HG02759 (cell line): ENCODE measurements at regions not wholly inside any gene's neighbourhood (a gene's known extent, or its start where the extent isn't known, plus 50 kb on each side); places are given as distances from the start of the nearest gene placed in this dataset.

ENCODE experiments used
- ATAC-seq: cut with Tn5 transposase; IDR thresholded peaks from one replicate; pipeline ENCODE4 v1.9.1; 2021; ENCODE audit warnings: mild to moderate bottlenecking, moderate library complexity; ENCODE audit not compliant: unreplicated experiment

DNA sequence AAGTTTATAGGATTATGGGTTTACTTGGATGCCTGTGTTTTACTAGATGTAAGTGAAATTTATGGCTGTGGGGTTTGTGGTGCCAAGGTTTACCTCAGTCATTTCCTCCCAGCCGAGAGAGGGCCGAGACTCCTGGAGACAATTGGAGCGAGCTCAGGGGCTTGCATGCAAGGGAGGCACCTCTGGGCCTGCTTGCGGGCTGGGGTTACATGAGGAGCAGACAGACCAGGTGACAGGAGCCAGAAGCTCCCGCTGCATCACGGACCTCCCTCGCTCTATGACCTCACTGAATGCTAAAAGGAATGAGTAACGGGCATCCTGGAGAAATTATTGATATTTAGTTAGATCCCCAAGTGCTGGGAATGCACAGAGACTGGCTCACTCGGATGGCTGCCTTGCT is 275.2 kb upstream of the KIRREL3 start:
- no peak for ATAC-seq

DNA sequence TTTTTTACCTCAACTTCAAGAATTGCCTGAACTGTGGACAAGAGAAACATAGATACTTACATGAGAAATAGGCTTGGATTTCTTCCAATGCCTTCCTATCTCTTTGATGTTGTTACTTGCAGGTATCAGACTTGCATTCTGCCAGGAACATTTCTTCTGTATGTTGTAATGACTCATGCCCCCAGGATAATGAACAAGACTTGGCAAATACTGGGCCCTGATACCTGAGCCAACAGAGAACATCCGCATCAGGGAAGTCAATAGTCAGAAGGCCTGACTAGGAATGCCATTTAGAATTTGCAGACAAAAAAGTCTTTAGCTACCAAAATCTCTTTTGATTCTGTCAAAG is 273.7 kb upstream of the KIRREL3 start:
- ATAC-seq, result no peak

DNA sequence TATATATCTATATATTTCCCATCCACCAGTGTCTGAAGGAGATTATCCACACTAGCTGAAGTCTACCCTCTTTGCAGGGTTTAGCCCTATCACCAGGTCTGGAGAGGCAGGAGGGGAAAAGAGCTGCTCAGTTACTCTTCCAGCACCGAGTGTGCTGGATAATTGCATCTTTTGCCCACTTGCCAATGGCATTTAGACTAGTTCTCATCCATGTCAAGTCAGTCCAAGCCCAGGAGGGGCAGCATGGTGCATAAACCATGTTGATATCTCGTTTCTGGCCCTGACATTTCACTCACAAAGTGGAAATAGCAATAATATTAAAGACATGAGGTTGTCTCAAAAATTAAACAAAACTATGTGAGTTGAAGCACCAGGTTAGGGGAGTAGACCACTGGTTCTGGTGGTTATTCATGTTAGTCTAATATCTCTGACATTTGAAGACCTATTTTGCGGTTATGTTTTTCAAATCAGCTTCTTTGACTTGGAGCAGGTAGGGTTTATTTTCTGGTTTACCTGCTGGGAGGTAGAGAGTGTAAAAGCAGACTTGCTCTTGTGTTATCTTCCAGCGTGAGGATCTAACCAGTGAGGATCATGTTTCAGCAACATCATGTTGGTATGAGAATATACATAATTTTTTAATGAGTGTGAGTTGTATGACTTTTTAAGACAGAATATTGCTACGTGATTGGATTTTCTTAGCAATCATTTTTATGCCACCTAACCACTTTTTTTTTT is 273.2 kb upstream of the KIRREL3 start:
- no peak for ATAC-seq

DNA sequence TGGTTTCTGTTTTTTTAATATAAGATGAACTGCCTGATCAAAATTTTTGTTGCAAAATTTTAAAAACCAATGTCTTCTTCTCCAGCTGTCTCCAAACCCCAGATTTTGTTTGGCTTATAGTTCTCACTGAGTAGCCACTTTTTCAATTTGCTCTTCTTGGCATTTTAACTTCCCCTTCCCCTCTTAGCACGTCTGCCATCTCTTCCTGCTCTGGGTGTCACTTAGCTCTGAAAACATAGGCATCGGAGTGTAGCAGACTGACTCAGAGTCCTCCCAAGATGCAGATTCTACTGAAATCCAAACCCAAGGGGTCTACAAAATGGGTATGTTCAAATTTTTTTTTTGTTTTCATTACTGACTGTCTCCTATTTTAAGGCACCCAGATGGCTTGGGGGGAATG is 270.3 kb upstream of the KIRREL3 start:
- ATAC-seq, result no peak

DNA sequence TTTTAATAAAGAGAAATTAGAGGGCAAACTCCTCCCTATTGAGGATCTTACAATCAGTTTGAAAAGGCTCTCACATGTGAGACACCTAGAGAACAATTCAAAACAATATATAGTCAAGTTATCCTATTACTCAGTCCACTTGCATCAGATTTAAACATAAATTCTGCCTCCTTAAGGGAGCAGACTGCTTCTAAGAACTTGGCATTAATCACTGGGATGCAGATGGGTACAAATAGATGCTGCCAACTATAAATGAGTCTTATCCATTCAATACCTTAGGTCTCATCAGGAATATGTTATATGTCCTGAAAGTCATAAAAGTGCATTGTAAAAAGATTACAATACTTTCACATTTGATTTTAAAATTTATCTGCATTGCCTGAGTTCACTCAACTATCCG is 269.3 kb upstream of the KIRREL3 start:
- no peak for ATAC-seq

DNA sequence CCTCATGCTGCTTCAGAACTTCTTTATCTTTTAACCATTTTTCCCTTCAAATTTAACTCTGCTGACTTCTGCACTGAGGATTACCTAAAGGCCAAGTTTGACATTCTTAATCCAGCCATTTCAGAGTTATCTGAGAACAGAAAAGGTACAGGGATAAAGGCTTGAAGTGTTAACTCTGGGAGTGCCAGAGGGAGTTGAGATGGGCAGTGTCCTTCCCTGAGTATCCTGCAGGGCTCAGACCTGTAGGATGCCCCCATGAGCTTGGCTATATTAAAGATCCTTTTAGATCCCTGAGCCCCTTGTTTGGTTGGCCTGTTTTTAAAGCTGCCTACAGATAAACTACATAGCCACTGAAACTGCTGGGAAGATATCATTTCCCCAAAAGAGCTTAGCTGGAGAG is 268.4 kb upstream of the KIRREL3 start:
- no peak for ATAC-seq

DNA sequence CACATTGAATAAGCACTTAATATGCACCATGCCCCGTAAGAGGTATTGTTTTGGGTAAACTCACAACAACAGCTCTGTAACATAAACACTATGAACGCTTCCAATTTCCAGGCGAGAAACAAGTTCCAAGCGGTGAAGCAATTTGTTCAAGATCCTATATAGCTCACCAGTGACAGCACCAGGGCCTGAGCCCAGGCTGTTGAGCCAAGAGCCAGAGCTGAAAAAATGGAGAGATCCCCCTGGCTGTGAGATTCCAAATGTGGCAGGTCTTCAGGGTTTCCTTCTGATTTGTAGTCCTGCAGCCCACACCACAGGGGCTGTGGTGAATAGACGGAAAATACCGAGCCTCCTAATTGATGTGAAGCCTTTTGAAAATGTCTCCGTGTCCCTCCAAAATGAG is 268.0 kb upstream of the KIRREL3 start:
- ATAC-seq, result no peak

DNA sequence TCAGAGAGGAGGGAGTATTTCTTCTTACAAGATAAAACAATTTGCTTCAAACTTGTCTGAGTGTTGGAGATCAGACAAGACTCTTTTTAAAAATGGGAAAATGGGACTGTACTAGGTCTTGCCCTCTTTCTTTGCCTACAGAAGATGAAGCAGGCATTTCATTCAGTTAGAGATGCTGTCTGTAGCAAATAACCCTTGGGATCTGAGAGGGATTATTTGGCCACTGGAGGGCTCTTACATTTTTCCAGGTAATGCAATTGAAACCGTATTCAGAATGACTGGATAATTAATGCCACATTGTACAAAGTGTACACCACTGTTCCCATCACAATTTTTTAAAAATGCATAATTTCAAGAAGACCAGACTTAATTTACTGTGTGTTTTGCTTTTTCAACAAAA is 258.5 kb upstream of the KIRREL3 start:
- ATAC-seq, result no peak

DNA sequence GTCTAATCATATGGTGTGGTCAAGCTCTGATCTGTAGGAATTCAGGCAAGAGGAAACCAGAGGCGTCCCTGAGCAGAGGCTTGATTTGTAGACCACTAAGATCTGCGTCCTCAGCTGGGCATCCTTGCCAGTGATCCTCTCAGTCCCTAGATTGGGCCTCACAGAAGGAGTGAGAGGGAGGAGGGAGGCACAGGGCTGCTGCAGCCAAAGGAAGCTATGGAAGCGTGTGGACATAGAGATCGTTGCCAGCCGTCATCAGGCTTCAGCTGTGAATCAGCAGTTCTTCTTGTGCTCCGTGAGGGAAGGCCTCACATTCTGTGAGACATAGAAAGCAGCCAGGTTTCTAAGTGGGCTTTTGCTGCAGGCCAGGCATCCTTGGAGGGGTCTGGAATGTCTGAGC is 254.6 kb upstream of the KIRREL3 start:
- no peak for ATAC-seq

DNA sequence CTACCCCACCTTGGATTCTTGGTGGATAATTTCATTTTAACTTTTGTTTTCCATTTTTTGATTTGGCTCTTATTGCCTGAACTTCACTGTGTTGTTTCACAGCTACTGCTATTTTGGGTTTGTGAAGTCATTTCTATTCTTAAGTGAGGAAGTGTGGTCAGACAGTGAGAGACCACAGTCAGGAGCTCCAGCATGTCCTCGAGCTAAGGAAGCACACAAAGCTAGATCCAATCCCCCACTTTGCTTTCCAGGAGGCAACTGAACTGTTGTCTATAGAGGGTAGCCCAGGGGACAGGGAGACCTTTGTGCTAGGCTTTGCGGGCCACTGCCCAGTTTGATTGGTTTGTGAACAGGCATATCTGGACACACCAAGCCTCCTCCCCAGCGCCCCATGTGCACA is 251.8 kb upstream of the KIRREL3 start:
- no peak for ATAC-seq

DNA sequence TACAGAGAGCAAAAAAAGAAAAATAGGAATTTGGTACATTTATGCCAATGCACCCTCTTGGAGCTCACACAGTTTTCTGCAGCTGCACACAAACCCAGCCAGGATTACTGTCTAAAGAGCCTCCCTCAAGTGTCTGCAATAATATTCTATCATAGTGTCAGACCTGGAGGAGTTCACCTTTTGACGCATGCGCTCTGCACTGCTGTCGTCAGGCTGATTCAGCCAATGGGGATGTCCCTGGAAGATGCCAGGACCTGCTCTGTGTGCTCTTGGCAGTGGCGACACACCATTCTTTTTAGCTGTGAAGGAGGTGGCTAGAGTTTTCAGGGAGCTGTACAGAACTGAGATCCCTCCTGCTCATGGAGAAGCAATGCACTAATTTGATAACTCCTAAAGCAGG is 249.0 kb upstream of the KIRREL3 start:
- no peak for ATAC-seq

DNA sequence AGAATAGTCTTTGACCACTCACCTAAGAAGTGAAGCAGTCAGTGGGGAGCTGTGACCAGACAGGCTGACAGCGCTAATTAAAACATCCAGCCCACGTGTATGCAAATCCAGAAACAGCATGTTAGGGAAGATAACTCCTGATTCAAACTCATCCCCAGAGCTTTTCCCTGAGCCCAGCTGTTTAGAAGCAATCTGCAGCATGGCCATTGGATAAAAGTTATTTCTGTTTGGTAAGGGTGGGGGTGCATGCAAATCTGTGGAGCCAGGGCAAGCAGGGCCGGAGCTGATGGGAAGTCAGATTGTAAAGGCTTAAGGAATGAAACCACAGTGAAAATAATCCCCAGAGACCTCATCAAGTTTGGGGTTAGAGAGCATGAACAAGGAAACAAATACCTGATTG is 247.9 kb upstream of the KIRREL3 start:
- ATAC-seq, result no peak

DNA sequence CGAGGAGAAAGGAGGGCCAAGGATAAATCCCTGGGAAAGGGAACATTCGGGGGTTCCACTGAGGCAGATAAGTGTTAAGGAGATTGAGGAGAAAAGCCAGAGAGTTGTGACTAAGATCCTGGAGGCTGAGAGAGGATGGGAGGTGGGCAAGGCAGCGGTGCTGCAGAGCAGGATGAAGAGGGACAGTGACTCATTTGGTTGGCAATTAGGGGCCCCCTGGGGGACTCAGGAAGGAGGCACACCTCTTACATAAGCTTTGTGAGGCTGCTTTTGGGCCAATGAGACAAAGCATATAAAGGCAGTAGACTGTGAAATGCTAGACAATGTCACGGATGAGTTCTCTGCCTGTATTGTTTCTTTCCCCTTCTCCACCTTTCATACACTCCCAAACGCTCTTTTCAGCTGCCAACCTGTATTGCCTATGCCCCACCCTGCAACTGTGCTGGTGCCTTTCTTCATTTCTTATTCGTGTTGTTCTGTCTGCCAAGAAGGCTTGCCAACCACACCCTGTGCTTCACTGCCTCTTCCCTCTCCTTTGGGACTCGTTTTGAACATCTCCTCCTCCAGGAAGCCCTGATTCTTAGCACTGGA is 246.8 kb upstream of the KIRREL3 start:
- ATAC-seq, result no peak

DNA sequence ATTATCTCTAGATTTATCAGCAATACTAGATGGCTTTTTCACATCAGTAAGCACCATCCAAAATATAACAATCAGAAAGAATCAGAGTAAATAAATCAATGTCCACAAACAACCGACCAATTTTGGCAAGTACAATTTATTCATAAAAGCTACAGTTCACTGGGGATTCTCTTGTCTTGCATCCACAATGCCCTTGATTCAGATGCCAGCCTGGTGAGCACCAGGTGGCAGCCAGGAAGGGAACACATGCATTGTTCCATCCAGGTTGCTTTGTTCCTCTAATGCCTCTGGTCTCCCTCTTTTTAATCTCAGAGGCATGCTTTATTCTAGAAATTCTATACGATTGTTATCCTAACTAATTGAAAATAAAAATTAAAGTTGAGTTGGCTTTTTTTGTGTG is 242.1 kb upstream of the KIRREL3 start:
- ATAC-seq, result no peak

DNA sequence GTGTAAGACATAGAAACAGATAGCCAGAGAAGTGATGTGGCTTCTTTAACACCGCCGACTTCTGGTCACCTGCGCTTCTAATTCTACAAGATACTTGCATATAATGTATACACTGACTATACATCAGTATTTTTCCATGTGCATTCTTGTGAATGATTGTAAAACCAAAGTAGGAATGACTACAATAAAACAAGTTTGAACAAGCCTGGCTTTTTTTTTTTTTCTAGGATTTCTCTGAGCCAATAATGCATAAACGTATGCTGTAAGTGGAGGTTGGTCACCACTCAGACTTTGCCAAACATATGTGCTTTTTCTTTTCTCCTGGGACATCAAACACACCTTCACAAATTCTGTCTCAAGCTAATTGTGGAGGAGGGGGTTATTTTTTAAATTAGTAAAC is 237.8 kb upstream of the KIRREL3 start:
- no peak for ATAC-seq

DNA sequence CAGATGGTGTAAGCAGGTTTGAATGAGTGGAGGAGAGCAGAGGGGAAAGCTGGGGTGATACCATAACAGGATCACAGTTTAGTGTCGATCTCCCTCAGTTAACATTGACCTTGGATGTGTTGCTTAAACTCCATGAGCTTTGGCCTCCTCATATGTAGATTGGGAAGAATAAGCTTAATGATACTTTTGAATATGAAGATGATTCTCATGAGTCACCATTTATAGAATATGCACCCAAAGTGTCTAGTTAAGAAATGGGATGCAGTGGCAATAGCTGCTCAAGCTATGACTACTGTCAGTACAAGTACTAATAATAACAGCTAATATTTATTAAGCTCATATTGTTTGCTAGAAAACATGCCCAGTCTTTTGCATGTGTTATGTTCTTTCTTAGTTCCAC is 236.2 kb upstream of the KIRREL3 start:
- ATAC-seq, result no peak

DNA sequence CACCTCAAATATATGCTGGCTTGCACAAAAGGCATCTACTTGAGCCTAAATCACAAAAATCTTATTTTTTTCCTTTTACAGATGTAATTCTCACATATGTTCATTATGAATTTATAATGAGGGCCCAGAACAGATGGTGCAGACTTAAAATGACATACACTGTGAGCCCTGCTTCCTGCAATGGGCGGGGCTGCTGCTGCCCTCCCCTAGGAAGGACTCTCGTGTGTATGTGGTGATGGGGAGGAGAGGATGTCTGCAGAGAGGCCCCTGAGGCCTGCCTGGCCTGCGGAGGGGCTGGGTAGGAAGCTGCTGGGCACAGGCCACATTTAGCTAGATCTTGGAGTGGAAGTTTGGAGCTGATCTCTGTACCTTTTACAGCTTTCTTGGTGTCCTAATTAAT is 233.4 kb upstream of the KIRREL3 start:
- no peak for ATAC-seq

DNA sequence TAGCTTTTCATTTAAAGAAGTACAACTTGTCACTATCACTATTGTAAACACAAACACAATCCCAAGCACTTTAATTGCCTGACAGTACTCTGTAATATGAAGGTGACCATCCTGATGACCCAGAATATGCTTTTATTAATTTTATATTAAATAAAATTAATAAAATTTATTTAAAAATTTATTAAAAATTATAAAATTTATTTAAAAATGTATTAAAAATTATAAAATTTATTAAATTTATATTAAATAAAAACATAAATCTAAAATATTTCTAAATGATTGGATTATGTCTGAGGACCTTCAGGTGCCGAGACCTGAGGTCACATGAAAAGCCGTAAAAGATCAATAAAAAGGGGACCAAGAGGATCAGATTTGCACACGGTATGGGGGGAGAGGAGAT is 229.8 kb upstream of the KIRREL3 start:
- no peak for ATAC-seq

DNA sequence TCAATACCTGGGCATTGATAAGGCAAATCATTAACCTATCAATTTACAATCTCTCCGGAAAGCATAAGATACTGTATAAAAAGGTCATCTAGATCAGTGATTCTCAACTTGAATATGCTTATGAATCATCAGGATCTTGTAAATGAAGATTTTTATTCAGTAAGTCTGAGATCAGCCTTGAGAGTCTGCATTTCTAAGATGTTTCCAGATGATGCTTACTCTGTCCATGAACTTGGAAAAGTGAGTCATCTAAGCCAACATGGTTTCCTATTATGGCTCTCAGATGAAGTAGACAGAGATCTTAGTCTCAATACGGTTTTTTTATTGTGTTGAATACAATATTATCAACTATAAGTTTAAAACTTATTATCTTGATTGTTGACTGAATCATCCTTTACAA is 226.4 kb upstream of the KIRREL3 start:
- ATAC-seq, result no peak

DNA sequence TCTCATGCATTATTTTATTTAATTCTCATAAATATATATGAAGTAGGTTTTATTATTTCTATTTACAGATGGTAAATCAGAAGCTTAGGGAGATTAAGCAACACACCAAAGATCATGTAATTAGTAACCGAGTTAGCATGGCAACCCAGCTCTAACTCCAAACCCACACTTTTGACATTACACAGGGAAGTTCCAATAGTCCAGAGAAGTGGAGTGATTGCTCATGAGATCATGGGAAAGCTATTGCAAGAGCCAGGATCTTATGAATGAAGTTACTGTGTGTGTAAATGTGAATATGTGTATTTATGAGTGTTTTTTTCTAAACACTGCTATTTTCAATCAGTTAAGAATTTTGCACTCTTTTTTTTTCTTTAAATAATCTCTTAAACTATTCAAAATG is 225.8 kb upstream of the KIRREL3 start:
- no peak for ATAC-seq

DNA sequence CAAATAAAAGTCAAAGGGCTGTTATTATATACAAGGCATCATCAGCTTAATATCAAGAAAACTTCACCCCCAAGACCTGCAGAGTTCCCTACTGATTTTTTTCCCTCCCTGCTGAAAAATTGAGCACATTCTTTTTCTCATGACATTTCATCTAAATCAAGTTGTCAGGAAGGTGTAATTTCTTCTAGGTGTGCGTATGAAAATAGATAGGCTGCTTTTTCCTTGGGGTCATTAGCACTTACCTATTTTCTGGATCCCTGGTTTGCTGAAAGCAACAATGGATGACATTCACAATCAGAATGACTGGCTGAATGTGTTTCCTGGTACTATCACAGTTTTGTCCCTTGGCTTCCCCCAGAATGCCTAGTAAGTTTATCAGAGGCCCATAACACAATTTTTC is 225.0 kb upstream of the KIRREL3 start:
- no peak for ATAC-seq

DNA sequence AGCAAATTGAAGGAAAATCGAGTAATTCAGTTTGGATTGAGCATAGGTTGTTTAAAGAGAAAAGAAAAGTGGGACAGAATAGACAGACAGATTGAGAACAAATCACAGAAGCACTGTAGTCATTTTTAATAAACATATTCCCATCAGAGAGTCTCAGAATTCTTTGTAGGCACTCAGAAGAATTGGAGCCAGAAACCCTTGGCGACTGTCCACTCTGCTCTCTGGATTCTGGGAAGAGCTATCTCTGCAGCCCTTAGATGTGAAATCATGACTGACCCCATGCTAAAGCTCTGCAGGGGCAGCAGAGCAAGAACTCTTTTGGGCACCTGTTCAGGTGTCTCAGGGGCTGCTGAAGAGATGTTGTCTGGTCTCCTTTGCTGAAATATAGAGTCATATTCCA is 223.7 kb upstream of the KIRREL3 start:
- ATAC-seq, result no peak

DNA sequence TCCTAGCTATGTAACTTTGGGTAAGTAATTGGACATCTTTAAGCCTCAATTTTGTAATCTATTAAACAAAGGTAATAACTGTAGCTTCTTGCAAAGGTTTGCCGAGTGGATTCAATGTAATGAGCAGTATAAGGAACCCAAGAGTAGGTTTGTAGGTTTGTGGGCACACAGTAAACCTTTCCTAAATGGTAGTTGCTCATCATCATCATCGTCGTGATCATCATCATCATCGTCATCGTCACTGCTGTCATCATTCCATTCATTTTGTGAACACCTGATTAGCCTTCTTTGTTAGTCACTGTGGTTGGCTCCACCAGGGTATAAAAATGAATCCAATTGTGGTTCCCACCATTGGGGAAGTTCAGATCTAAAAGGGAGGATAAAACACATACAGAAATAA is 223.1 kb upstream of the KIRREL3 start:
- ATAC-seq, result no peak
